Osteoblast (primary cell): ENCODE measurements at regions not wholly inside any gene's neighbourhood (a gene's known extent, or its start where the extent isn't known, plus 50 kb on each side); places are given as distances from the start of the nearest gene placed in this dataset.

Experiments
- DNase-seq: peaks from one replicate; pipeline ENCODE4 v3.0.0; 2011; ENCODE audit warnings: low spot score, mixed read lengths; ENCODE audit not compliant: insufficient read length; ENCODE audit errors: missing footprints
- H2AFZ ChIP-seq: 2 replicates; pipeline ENCODE4 v1.6.0; 2011; ENCODE audit warnings: mild to moderate bottlenecking, low read length
- H3K27ac ChIP-seq: 2 replicates; pipeline ENCODE4 v1.5.1; 2011; ENCODE audit warnings: mild to moderate bottlenecking, low read depth, low read length, moderate library complexity
- H3K27me3 ChIP-seq: 2 replicates; pipeline ENCODE4 v1.6.0; 2012; ENCODE audit warnings: mild to moderate bottlenecking, control low read depth, inconsistent platforms, low read length, moderate library complexity; ENCODE audit not compliant: insufficient read depth
- H3K36me3 ChIP-seq: 2 replicates; pipeline ENCODE4 v1.5.1; 2011; ENCODE audit warnings: mild to moderate bottlenecking, low read length, control low read depth, moderate library complexity; ENCODE audit not compliant: insufficient read depth
- H3K4me1 ChIP-seq: 2 replicates; pipeline ENCODE4 v1.5.1; 2011; ENCODE audit warnings: mild to moderate bottlenecking, low read length, control low read depth, moderate library complexity; ENCODE audit not compliant: insufficient read depth
- H3K4me2 ChIP-seq: 2 replicates; pipeline ENCODE4 v1.6.0; 2011; ENCODE audit warnings: mild to moderate bottlenecking, low read length; ENCODE audit not compliant: insufficient read depth
- H3K4me3 ChIP-seq: fragments of 200-600 bp; sonication (generic); 3 replicates; pipeline ENCODE4 v1.5.1; 2012; ENCODE audit warnings: mild to moderate bottlenecking, low read length, inconsistent platforms; ENCODE audit not compliant: insufficient read depth
- H3K79me2 ChIP-seq: 2 replicates; pipeline ENCODE4 v1.6.0; 2012; ENCODE audit warnings: mild to moderate bottlenecking, low read length, control low read depth, inconsistent platforms; ENCODE audit not compliant: insufficient read depth
- H3K9me3 ChIP-seq: 2 replicates; pipeline ENCODE4 v1.5.1; 2011; ENCODE audit warnings: low read depth, low read length, control low read depth
- H4K20me1 ChIP-seq: 2 replicates; pipeline ENCODE4 v1.6.0; 2012; ENCODE audit warnings: mild to moderate bottlenecking, low read length, control low read depth; ENCODE audit not compliant: insufficient read depth
- CTCF ChIP-seq: IDR thresholded peaks from 2 replicates; pipeline ENCODE4 v1.5.1; 2011; ENCODE audit warnings: mild to moderate bottlenecking, low read depth, low read length, moderate library complexity; ENCODE audit errors: extremely low read depth

- Histone ChIP-seq H3K4me1 (no peaks in the 10 kb centered on the region), H3K27ac (no peak overlapping the region), H3K4me2 (no peak overlapping the region), H3K36me3 (no peaks in the 10 kb centered on the region), H3K9me3 (no peaks in the 10 kb centered on the region), H3K27me3 (no peaks in the 10 kb centered on the region), H3K4me3 (no peak overlapping the region), H2AFZ (no peak overlapping the region), H3K79me2 (no peaks in the 10 kb centered on the region), H4K20me1 (no peaks in the 10 kb centered on the region)
- TF ChIP-seq CTCF, result no peak
- no peak for DNase-seq
These were observed 535.8 kb downstream of the KCTD12 start for GRCh38 chr13:76350399-76350798.

DNA sequence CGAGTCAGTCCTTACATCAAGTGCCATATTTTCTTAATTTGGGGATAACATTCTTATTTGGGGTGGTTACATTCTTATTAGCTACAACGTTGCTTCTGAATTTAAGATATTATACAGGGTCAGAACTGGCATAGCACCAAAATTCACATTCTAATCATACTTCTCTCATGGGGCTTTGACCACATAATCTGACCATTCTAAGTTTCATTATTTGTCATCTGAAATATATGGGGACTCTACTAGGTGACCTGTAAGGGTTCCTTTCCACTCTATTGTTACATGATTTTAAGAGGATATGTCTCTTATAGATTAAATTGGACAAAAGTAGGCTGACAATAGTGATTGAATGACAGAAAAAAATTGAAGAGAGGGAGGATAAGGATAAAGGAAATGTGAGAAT lies 536.5 kb downstream of the KCTD12 start:
- H3K4me1 ChIP-seq, result no peaks in the 10 kb centered on the region
- TF ChIP-seq CTCF, result no peak
- no peak for DNase-seq

GRCh38 chr13:76339649-76340048 lies 546.6 kb downstream of the KCTD12 start:
- H3K4me2 ChIP-seq, result no peak overlapping the region
- no peaks in the 10 kb centered on the region for H3K79me2 ChIP-seq
- no peaks in the 10 kb centered on the region for H4K20me1 ChIP-seq
- H3K36me3 ChIP-seq, result no peaks in the 10 kb centered on the region
- no peak for TF ChIP-seq CTCF
- no peaks in the 10 kb centered on the region for H3K27me3 ChIP-seq
- H3K9me3 ChIP-seq, result no peaks in the 10 kb centered on the region
- no peaks in the 10 kb centered on the region for H3K4me1 ChIP-seq
- H2AFZ ChIP-seq, result no peak overlapping the region
- H3K4me3 ChIP-seq, result no peak overlapping the region
- DNase-seq, result no peak
- no peak overlapping the region for H3K27ac ChIP-seq

More for the DNA sequence above, 536.5 kb downstream of the KCTD12 start:
- H3K4me3 ChIP-seq, result no peak overlapping the region
- H3K79me2 ChIP-seq, result no peaks in the 10 kb centered on the region
- H2AFZ ChIP-seq, result no peak overlapping the region
- H3K36me3 ChIP-seq, result no peaks in the 10 kb centered on the region
- H3K27me3 ChIP-seq, result no peaks in the 10 kb centered on the region
- H3K4me2 ChIP-seq, result no peak overlapping the region
- no peaks in the 10 kb centered on the region for H3K9me3 ChIP-seq
- H3K27ac ChIP-seq, result no peak overlapping the region
- no peaks in the 10 kb centered on the region for H4K20me1 ChIP-seq

DNA sequence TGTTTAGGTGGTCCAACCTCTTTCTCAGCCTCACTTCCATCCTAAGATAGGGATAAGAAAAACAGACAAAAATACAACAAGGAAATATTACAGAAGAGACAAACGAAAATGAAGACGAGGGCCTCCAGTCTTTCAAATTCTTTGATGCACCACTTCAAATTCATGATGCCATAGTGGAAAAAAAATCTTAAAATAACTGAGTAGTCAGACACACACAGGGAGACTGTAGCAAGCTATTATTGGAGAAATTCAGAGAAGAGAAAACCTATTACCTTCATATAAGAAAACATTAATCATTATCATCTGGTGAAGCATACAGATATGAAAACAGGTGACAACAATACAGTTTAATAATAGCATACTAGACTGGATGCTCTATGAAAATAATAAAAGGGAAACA lies 548.2 kb downstream of the KCTD12 start:
- H3K9me3 ChIP-seq, result no peaks in the 10 kb centered on the region
- DNase-seq, result no peak
- no peaks in the 10 kb centered on the region for H3K4me1 ChIP-seq
- H4K20me1 ChIP-seq, result no peaks in the 10 kb centered on the region
- H3K36me3 ChIP-seq, result no peaks in the 10 kb centered on the region
- no peak overlapping the region for H3K4me3 ChIP-seq
- no peak for TF ChIP-seq CTCF
- no peak overlapping the region for H3K27ac ChIP-seq
- H3K27me3 ChIP-seq, result no peaks in the 10 kb centered on the region
- H3K4me2 ChIP-seq, result no peak overlapping the region
- no peak overlapping the region for H2AFZ ChIP-seq
- no peaks in the 10 kb centered on the region for H3K79me2 ChIP-seq
